ENCODE measurements at regions not wholly inside any gene's neighbourhood (a gene's known extent, or its start where the extent isn't known, plus 50 kb on each side); places are given as distances from the start of the nearest gene placed in this dataset.
A peak's percentile ranks its signal among the peaks of the same experiment; 100 is the strongest.

DNA sequence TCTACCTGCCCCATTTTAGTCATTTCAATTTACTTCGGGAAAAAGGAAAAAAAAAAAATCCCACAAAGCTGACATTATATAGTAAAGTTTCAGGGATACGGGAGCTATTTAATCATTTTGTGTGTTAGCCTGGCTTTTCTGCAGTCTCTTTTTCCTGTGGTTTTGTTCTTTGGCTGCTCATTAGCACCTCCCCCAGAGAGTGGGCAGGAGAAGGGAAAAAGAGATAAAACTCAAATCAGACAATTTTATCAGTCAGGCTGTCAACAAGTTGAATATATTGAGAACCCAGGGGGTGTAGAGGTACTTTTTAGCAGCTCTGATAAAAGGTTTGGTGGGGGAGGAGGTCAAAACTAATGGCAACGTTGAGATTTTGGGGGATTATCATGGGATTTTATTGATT lies 559.0 kb upstream of the PSMD7 start:
- no peak for DNase-seq

DNA sequence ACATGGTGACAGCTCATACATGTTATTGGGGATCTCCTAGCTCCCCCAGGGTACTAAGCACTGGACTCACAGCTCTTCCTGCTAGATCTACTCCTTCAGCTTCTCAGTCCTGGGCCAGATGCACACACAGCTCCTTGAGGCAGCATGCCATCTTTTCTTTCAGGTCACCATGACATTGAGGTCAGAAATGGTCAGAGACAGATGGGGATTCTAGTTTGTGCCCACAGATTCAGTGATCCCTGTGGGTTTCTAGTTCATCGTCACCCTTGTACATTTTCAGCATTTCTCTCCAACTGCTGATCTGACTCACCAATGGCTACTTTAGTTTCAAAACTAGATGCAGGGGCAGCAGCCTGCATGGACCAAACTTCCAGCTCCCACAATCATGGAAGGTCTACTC lies 560.7 kb upstream of the PSMD7 start:
- DNase-seq = no peak

DNA sequence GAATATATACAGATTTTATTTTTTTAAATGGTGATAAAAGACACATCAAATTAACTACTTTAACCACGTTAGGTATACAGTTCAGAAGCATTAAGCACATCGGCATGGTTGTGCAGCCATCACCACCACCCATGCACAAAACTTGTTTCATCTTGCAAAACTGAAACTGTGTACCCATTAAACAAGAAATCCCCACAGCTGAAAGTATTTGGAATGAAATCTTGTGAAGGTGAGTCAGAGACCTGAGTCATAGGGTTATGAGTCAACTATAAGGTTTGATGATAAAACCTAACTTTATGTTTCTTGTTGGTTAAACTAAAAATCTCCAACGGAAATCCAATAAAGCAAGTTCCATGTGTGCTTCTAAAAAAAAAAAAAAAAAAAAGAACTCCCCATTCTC lies 561.6 kb upstream of the PSMD7 start:
- DNase-seq = no peak

DNA sequence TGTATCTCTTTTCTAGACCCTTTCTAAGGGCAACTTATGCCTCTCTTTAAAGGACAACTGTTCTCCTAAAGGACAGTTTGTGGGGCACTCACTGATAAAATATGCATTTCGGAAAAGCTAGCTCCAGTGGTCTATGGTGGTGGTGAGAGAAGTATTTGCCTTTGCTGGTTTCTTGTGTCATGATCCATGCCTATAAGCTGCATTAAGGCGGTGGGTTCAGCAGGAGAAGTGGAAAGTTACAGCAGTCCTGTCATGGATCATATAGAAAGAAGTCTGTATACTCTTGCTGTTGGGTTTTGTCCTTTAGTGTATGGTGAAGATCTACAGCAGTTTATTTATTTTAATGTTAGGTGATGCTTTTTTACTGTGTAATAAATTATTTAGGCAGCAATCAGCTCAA lies 563.9 kb upstream of the PSMD7 start:
- DNase-seq = no peak

DNA sequence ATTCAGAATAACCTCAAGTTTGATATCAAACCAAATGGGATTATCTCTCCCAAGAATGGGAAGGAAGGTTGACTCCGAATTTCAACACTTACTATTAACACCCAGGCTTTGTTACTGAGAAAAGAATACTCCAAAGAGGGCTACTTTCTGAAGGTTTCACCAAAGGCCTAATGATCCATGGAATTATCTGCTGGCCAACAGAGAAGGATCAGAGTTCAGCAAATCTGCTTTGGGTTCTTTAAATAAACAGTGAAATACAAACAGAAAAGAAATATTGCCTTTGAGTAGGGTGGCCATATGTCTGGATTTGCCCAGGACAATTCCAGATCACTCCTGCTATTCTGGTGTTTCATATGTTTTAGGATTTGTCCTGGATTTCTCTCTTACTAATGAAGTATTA lies 564.5 kb upstream of the PSMD7 start:
- DNase-seq = no peak

DNA sequence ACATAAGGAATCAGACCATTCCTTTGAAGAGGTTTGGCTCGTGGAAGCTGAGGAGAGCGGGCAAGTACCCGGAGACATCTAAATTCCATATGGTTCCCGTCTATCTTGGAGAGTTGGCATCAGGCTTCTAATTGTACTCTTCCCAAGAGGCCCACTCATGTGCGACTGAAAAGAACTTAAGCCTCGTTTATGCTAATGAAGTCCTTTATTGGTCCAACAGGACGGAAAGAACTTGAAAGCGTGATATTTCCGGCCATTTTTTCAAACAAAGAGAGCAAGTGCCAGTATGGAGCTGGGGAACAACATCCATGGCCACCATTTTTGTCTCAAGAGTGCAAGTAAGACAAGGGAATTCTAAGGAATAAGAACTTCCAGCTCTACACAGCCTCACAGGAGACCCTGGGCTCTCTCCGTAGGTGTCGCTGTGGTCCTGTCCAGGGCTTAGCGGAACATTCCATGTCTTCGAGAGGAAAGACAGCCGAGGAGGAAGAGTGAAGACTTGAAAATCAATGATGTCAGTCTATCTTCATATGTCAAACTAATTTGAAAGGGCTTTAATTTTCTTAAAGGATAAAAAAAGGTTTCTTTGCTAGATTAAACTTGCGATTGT lies 566.0 kb upstream of the PSMD7 start:
- DNase-seq = no peak

DNA sequence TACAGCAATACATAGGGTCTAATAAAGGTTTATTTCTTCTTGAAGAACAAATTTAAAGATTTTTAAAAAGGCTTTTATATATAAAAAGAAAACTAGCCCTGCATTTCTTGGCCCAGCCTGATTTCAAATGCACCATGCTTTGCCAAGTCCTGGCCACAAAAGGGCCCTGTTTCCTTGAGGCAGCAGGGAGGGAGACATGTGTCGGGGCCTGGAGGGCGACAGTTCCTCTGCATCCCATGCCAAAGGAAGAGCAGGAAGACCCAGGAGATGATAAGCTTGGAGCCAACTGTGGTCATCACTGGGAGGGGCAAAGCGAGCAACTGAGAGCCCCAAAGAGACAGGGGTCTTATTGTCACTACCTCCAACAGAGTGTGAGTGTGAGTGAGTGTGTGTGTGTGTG lies 571.5 kb upstream of the PSMD7 start:
- DNase-seq = no peak

DNA sequence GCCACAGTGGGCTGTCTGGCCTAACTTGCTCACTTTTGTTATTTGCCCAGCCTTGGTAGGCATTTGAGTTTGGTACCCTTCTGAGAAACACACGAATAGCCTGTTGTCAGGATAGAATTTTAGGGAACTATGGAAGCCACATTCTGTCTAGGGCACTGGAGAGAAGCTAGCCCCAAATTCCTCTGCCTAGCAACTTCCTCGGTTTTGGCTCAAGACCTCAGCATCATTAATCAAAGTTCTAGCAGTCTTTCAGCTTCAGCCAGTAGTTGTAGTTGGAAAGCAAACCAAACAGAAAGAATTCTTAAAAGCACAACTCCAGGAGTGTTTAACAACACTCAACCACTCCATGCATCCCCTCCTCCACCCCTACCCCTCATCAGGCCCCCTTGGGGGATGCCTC lies 572.1 kb upstream of the PSMD7 start:
- DNase-seq = no peak

DNA sequence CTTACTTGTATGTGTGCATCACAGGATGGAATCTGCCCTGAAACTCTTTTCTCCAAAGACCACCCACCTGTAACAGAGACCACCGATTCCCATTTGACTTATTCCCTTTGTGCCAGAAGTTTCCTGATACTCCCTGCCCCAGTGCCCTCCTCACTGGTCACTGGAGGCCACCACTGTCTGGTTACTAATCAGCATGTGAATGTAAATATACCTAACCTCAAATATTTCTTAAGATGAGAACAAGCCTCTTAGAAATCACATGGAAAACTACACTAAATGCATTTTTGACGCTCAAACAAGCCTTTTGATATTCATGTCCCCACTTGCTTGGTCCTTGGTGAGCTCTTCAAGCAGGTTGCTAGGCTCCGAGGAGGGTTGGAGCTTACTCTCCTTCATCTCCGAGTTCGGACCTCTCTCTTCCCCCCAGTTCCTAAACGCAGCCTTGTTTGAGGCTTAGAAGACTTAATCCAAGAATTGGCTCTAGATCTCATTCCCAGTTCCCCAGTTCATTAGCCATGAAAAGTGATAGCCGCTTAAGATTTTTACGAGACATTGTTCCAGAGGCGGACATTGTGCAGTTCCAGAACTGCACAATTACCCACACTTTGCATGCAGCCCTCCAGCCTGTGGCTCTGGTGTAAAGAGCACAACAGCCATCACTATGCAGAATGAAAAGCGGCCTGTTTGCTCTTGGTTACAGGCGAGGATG lies 579.2 kb upstream of the PSMD7 start:
- no peak for DNase-seq

DNA sequence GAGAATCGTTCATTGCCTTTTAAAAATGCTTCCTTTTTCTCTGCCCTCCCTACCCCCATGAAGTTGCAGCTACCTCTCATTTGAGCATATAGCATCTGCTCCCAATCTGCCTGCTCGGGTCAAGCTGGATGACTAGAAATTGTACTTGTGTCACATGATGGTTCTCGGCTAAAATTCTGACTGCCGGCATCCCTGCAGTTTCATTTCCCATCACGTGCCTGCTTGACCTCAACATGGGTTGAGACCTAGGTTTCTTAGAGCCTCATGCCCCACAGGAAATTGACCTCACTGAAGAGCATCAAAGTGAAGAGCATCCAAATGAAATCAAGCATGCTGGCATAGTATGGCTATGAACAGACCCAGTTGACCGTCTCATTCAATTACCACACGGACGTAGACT lies 581.6 kb upstream of the PSMD7 start:
- DNase-seq = no peak

DNA sequence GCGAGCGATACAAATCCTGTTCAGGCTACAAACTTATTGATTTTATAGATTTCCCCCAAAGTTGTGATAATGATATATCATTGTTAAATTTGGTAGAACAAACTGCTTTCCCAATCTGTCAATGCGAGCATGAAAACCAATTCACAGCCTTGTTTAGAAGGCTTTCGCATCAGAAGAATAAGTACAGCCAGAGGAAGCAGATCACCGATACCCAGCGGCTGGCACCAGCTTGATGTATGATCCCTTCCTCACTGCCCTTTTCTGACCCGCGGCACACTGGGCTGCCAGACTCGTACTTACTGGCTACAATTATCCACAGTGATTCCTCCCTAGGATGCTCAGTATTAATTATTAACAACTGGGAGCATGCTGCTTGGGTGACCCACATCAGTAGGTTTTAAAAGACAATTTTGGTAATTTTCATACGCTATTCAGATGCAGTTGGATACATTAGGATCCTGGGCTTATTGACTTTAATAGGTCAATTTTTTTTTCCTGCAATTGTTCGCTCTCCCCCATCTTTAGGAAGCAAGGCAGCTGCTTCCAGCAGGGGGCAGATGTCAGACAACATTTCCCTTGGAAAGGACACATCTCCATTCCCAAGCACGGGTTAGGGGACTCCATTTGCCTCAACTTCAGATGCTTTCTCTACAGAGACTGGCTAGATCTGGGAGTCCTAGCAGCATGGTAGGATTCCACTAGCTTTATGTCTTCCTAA lies 582.7 kb upstream of the PSMD7 start:
- peak; percentile 52 for DNase-seq

DNA sequence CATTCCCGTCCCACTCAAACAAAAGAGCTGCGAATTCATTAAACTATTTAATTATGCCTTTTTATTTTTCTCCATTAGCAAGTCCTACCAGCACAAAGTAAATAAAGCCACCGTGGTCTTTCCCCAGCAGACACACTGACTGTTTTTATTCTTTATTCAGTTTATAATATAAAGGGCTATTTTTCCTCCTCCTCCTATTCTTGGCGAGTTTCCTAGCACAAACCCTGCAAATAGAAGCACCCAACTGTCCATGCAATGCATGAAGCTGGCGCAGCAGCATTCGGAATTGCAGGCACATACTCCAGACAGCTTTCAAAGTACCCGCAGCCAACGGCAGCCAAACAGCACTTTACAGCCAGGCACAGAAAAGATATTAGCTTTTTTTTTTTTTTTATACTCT lies 583.4 kb upstream of the PSMD7 start:
- DNase-seq = peak; percentile 63

DNA sequence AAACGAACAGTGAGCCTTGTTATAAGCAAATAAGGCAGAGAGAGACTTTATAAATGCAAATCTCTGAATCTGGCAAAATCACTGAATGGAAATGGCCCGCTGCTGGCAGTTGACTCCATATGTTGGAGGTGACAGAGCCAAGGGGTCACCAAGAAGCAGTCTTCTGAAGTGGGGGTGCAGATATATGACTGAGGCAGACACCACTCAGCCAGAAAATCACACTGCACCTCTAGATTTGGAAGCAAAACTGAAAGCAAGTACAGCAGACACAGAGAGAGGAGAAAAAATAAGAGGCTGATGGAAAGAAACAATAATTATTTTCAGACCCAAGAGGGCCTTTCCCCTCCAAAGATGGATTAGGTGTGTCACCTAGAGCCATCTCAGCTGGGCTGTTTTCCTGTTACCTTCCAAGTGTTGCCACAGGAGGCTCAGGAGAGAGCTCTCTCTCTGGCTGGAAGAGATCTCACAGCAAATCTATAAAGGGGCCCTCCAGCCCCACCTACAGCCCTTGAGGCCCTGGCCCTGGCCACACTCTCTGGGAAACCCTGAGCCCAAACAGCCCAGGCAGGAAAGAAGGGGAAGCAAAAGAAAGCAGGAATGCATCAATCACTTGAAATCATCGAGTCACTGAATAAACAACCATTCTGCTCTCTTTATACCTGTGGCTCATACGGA lies 585.1 kb upstream of the PSMD7 start:
- DNase-seq = no peak

DNA sequence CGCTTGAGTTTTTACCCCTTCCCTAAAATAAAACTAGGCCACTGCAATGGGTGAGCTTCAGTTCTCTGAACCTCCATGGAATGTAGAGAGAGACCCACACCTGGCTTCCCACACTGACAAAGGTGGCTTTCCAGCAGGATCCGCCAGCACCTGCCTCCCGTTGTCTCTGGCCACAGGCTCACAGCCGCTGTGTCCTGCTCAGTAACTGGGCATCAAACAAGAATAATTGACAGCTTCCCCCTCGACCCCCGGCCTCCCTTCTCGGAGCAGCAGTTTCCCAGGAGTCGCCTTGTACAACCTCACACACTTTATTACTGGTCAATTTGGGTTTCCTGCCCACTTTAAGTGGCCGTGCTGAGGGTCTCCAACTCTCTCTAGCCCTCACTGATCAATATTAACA lies 586.1 kb upstream of the PSMD7 start:
- no peak for DNase-seq

DNA sequence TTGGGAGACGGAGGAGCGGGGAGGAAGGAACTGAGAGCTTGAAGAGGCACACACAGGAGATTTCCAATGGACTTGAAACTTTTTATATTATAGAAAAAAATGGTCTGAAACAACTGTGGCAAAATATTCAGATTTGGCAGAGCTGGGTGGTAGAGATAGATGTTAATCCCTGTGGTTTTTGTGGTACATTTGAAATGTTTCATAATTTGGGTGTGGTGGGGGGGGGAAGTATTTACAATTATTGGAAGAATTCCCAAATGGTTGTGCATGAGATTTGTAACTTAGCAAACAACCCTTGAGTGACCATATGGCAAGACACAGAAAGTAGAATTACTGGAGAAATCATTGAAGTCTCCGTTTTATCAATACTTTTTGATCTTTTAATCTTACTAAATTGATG lies 588.8 kb upstream of the PSMD7 start:
- no peak for DNase-seq

DNA sequence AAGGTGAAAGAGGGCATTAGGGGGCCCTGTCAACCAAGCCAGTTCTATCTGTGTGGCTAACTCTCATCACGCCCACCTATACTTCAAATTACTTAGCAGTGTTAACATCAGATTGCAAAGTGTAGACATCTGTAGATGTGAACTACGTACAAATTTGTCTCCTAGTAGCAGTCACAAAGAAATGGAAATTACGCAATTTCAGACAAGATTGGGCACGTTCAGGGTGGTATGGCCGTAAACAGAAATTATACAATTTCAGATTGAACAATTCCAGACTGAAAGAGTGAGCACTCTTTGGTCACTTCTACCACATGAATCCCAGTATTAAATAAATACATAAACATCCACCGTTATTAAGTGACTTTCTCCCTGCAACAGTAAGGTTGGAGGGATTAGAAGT lies 592.7 kb upstream of the PSMD7 start:
- no peak for DNase-seq

DNA sequence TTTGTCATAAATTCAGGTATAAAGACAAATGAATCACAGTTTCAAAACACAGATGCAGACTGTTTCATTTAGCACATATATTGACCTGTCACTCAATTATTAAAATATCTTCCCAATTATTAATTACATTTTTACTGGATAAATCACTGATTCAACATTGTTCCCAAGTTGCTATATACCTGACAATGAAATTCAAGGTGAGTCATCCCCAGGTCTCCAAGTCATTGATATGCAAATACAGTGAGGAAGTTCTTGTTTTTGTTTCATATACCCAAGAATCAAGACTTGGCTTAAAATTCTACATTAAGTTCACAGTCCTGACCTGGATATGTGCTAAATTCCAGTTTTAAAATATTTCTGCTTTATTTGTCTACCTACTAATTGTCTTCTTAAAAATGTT lies 599.3 kb upstream of the PSMD7 start:
- DNase-seq = no peak

DNA sequence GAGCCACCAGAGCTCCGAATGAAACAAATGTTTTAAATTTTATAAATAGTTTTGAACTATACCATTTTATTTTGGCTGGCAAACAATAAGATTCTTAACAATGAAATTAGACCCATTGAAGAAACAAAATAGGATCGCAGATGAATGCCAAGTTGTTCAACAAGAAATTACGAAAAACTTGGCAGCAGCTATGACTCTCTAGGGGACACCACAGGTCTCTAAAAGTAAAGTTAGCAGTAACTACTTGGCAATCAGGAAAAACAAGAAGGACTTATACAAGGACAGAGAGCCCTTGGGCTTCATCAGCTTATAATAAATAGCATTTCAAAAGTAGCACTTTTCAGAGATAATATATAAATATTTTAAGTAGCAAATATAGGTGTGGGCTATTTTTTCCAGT lies 603.8 kb upstream of the PSMD7 start:
- no peak for DNase-seq

DNA sequence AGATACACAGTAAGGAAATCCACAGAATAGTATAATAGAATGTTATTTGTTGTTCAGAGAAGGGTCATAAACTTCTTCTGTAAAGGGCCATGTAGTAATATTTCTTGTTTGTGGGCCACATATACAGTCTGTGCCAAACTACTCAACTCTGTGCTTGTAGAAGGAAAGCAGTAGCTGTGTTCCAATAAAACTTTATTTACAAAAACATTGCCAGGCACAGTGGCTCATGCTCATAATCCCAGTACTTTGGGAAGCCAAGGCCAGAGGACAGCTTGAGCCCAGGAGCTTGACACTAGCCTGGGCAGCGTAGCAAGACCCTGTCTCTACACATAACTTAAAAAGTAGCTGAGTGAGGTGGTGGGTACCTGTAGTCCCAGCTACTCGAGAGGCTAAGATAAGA lies 612.8 kb upstream of the PSMD7 start:
- no peak for DNase-seq

DNA sequence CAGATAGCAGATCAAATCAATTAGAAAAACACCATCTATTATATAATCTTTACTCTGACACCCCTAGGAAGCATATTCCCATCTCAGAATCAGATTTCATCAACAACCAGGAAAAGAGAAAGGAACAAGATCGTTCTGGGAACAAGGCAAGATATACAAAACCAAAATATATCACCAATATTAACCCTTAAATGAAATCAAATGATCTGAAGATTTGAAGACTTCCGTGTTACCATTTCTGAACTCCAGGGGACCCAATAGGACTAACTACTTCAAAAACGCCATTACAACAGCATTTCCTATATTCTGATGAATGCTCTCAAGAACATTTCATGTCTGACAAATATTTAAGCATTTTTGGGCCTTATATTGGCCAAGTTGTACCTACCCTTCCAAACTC lies 624.2 kb upstream of the ZFHX3 start:
- DNase-seq = no peak

DNA sequence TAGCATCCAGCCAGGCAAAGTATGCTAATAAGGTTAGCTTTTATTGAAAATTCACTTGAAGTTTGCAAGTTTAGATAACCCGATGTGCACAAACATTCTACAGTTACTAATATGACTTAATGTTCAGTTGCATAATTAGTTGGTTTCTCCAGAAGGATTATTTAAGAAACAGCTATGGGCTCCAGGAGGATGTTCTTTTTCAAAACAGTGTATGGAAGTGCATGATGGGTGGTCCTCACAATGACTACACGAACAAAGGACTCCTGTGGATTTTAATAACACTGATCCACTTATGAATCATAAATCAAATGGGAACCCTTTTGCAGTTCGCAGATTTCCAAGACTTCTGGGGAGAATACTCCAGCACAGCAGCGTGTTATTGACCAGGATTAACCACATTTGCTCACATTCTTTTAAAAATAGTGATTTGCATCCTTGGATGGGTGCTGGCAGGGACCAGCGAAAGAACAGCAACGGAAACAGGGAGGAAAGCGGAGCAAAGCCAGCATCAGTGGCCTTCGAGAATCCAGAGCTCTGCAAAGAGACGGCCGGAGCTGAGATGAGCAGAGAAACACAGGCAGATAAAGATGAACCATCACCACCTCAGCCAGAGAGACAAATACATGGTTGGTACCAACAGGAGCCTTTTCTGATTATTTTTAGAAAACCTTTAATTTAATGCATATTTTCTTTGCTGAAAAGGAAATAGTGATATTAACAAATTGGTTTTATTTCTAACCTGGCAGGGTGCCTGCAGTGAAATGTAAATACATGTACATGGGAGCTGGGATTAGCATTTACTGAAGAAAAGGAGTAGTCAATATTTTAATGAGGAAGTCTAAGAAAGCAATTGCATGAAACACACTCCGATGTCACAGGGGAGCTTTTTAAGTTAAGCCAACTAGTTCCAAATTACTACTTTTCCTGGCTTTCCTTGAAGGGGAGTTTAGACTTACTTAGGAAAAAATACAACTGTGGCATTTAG lies 623.2 kb upstream of the ZFHX3 start:
- no peak for DNase-seq

DNA sequence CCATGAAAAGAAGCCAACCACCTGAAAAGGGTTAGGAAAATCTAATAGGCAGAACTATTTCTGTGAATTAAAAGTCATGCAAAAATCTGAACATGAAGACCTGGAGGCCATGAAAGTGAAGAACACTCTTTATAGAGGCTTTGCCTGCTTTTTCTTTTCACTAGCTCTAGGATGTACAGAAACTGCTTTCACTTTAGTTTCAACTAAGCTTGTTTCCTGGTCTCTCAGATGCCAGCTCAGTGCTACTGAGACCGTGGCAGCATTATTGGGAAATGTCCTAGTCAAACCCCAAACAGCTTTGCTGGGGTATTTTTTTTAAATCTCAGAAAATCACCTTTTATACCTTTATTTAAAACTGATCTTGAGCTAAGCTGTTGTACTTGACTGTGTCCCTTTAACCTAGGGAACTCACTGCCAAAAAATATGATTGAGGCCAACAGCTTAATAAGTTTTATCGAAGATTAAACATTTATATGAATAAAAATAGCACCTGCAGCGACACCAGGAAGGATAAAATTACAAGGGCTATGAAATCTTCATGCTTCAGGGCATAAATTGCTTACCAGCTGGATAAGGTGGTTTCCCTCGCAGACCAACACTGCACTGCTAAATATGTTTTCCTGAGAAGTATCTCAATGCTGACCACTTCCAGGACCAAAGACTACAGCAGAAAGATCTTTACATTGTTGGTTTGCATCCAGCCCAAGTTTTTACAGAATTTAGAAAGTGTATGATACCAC lies 621.8 kb upstream of the ZFHX3 start:
- DNase-seq = peak; percentile 4
